Fibroblast of lung (primary cell): ENCODE measurements at regions not wholly inside any gene's neighbourhood (a gene's known extent, or its start where the extent isn't known, plus 50 kb on each side); places are given as distances from the start of the nearest gene placed in this dataset.
A peak's percentile ranks its signal among the peaks of the same experiment; 100 is the strongest.

ENCODE experiments used
- DNase-seq, 2 donors: peaks; one replicate each; pipeline versions ENCODE4 v3.0.0 to v3.0.0-alpha.2; 2010; ENCODE audit warnings: low read depth in 2 of 2
- H2AFZ ChIP-seq: 2 replicates; pipeline ENCODE4 v1.5.1; 2012; ENCODE audit warnings: low read length, control low read depth, inconsistent platforms
- H3K27ac ChIP-seq: 2 replicates; pipeline ENCODE4 v1.5.1; 2011; ENCODE audit warnings: low read length, control low read depth; ENCODE audit not compliant: insufficient read depth
- H3K27me3 ChIP-seq: 2 replicates; pipeline ENCODE4 v1.5.1; 2011; ENCODE audit warnings: mild to moderate bottlenecking, low read length; ENCODE audit not compliant: control insufficient read depth, insufficient read depth
- H3K36me3 ChIP-seq: 2 replicates; pipeline ENCODE4 v1.5.1; 2011; ENCODE audit warnings: low read length; ENCODE audit not compliant: control insufficient read depth, insufficient read depth
- H3K4me1 ChIP-seq: 2 replicates; pipeline ENCODE4 v1.5.1; 2011; ENCODE audit warnings: low read length; ENCODE audit not compliant: control insufficient read depth, insufficient read depth; ENCODE audit errors: extremely low read depth
- H3K4me2 ChIP-seq: 2 replicates; pipeline ENCODE4 v1.5.1; 2011; ENCODE audit warnings: low read length, control low read depth; ENCODE audit not compliant: insufficient read depth; ENCODE audit errors: extremely low read depth
- H3K4me3 ChIP-seq, 4 experiments: fragments of 200-600 bp in 1 of 4; sonication (generic) in 1 of 4; replicated peaks in 1 of 4; 2 replicates each; pipeline ENCODE4 v1.5.1; 2011 to 2016; ENCODE audit warnings: low read length in 4 of 4, low read depth in 3 of 4, mild to moderate bottlenecking in 3 of 4, control low read depth in 2 of 4, inconsistent platforms in 1 of 4, mixed read lengths in 1 of 4; ENCODE audit not compliant: insufficient read depth in 1 of 4; ENCODE audit errors: control extremely low read depth in 1 of 4
- H3K79me2 ChIP-seq: 2 replicates; pipeline ENCODE4 v1.5.1; 2012; ENCODE audit warnings: mild to moderate bottlenecking, low read length, inconsistent platforms; ENCODE audit not compliant: control insufficient read depth, insufficient read depth
- H3K9ac ChIP-seq: 2 replicates; pipeline ENCODE4 v1.5.1; 2011; ENCODE audit warnings: mild to moderate bottlenecking, low read length, control low read depth; ENCODE audit not compliant: insufficient read depth
- H3K9me3 ChIP-seq: 2 replicates; pipeline ENCODE4 v1.5.1; 2012; ENCODE audit warnings: low read depth, low read length; ENCODE audit not compliant: control insufficient read depth, insufficient read depth
- H4K20me1 ChIP-seq: 2 replicates; pipeline ENCODE4 v1.5.1; 2011; ENCODE audit warnings: low read length; ENCODE audit not compliant: control insufficient read depth, insufficient read depth; ENCODE audit errors: extremely low read depth
- CTCF ChIP-seq, 2 donors: IDR thresholded peaks in 1 of 2; conservative IDR thresholded peaks in 1 of 2; 1 replicate in 1 of 2; 2 replicates in 1 of 2; pipeline ENCODE4 v1.5.1; 2011 to 2012; ENCODE audit warnings: low read length in 2 of 2, control low read depth in 1 of 2, inconsistent platforms in 1 of 2, low read depth in 1 of 2, mild to moderate bottlenecking in 1 of 2
- EZH2 ChIP-seq: IDR thresholded peaks from 2 replicates; pipeline ENCODE4 v1.5.1; 2012; ENCODE audit warnings: low read length, control low read depth, mild to moderate bottlenecking; ENCODE audit errors: missing control alignments

GRCh38 chr14:97762386-97762785 lies 965.2 kb downstream of the VRK1 start:
- H3K9me3 ChIP-seq = no peaks in the 10 kb centered on the region
- H3K4me3 ChIP-seq = no peak overlapping the region
- no peaks in the 10 kb centered on the region for H4K20me1 ChIP-seq
- H3K27ac ChIP-seq = no peak overlapping the region
- no peaks in the 10 kb centered on the region for H3K79me2 ChIP-seq
- H3K36me3 ChIP-seq = no peaks in the 10 kb centered on the region
- DNase-seq = no peak
- H3K9ac ChIP-seq = no peak overlapping the region
- no peak overlapping the region for H2AFZ ChIP-seq
- TF ChIP-seq EZH2 (no peak), CTCF (conservative IDR thresholded peaks at IDR 0.05 in 1 of 2, IDR thresholded peaks at IDR 0.05 in 1 of 2; ENCODE audit: low read depth in 1 of 2, low read length in 2 of 2) (no peak)
- no peak overlapping the region for H3K4me2 ChIP-seq
- H3K4me1 ChIP-seq = no peaks in the 10 kb centered on the region
- H3K27me3 ChIP-seq = no peaks in the 10 kb centered on the region

- DNase-seq = peak in 1 of 2 donors; percentile 62
- H2AFZ ChIP-seq = no peak overlapping the region
Observed at GRCh38 chr14:97771340-97772045, 974.3 kb downstream of the VRK1 start.

GRCh38 chr14:97773598-97773997 lies 976.4 kb downstream of the VRK1 start:
- H4K20me1 ChIP-seq = no peaks in the 10 kb centered on the region
- no peaks in the 10 kb centered on the region for H3K79me2 ChIP-seq
- H3K4me2 ChIP-seq = no peak overlapping the region
- no peak overlapping the region for H3K27ac ChIP-seq
- no peaks in the 10 kb centered on the region for H3K4me1 ChIP-seq
- no peaks in the 10 kb centered on the region for H3K36me3 ChIP-seq
- H3K9me3 ChIP-seq = no peaks in the 10 kb centered on the region
- no peak overlapping the region for H3K9ac ChIP-seq
- TF ChIP-seq CTCF (conservative IDR thresholded peaks at IDR 0.05 in 1 of 2, IDR thresholded peaks at IDR 0.05 in 1 of 2; ENCODE audit: low read depth in 1 of 2, low read length in 2 of 2) (no peak), EZH2 (no peak)
- no peak for DNase-seq
- H3K4me3 ChIP-seq = no peak overlapping the region
- H2AFZ ChIP-seq = no peak overlapping the region
- no peaks in the 10 kb centered on the region for H3K27me3 ChIP-seq

More at GRCh38 chr14:97771340-97772045, 974.3 kb downstream of the VRK1 start:
- Histone ChIP-seq H3K4me1 (no peaks in the 10 kb centered on the region), H4K20me1 (no peaks in the 10 kb centered on the region), H3K79me2 (no peaks in the 10 kb centered on the region), H3K27ac (no peak overlapping the region), H3K27me3 (no peaks in the 10 kb centered on the region), H3K4me3 (no peak overlapping the region), H3K9ac (no peak overlapping the region), H3K4me2 (no peak overlapping the region), H3K9me3 (no peaks in the 10 kb centered on the region), H3K36me3 (no peaks in the 10 kb centered on the region)
- TF ChIP-seq CTCF (conservative IDR thresholded peaks at IDR 0.05 in 1 of 2, IDR thresholded peaks at IDR 0.05 in 1 of 2; ENCODE audit: low read depth in 1 of 2, low read length in 2 of 2) (no peak), EZH2 (no peak)
